Stimulated activated naive B cell treated with anti-CD40 and anti-IgM and Interleukin-4, amounts not matched to agents 10 μg/mL and 1 μg/mL and 100 μg/mL, for 72 hours (primary cell): ENCODE measurements at regions not wholly inside any gene's neighbourhood (a gene's known extent, or its start where the extent isn't known, plus 50 kb on each side); places are given as distances from the start of the nearest gene placed in this dataset.
"Not testable (repeated sequence)": the region's sequence is repeated elsewhere in the genome, so short reads cannot be mapped to it uniquely, and the experiment has no call there.

Source experiments
- ATAC-seq, 2 donors: fragments of 150-1000 bp; cut with Tn5 transposase; replicated peaks; 2 replicates each; pipeline ENCODE4 v1.10.0; 2021; ENCODE audit warnings: moderate library complexity in 1 of 2
- DNase-seq: peaks from one replicate; pipeline ENCODE4 v3.0.0; 2021
- H3K27ac Mint-ChIP-seq: one replicate; pipeline ENCODE4 v1.8.0; 2022; ENCODE audit warnings: mild to moderate bottlenecking, mixed read lengths
- H3K27me3 Mint-ChIP-seq, 2 donors: one replicate each; pipeline ENCODE4 v1.8.0; 2022; ENCODE audit warnings: mixed read lengths in 2 of 2
- H3K36me3 Mint-ChIP-seq, 2 donors: one replicate each; pipeline ENCODE4 v1.8.0; 2022; ENCODE audit warnings: mixed read lengths in 2 of 2, mild to moderate bottlenecking in 1 of 2
- H3K4me1 Mint-ChIP-seq, 2 donors: one replicate each; pipeline ENCODE4 v1.8.0; 2022; ENCODE audit warnings: mixed read lengths in 2 of 2, mild to moderate bottlenecking in 1 of 2
- H3K4me3 Mint-ChIP-seq, 2 donors: one replicate each; pipeline ENCODE4 v1.8.0; 2022; ENCODE audit warnings: mild to moderate bottlenecking in 2 of 2, mixed read lengths in 2 of 2, moderate library complexity in 1 of 2
- H3K9me3 Mint-ChIP-seq, 2 donors: one replicate each; pipeline ENCODE4 v1.8.0; 2022; ENCODE audit warnings: mixed read lengths in 2 of 2, mild to moderate bottlenecking in 1 of 2

- H3K9me3 Mint-ChIP-seq, result peaks cover 3% of the 10 kb centered on the region in 2 donors
These were observed 568.5 kb downstream of the IQCM start for GRCh38 chr4:149247164-149247563.

GRCh38 chr4:149245333-149245732, 570.3 kb downstream of the IQCM start:
- ATAC-seq, result no peak
- no peak for DNase-seq
- Mint-ChIP-seq H3K36me3 (no peaks in the 10 kb centered on the region), H3K9me3 (peaks cover 0 to 1% of the 10 kb centered on the region in 2 donors), H3K4me3 (no peak overlapping the region), H3K4me1 (no peaks in the 10 kb centered on the region), H3K27me3 (no peaks in the 10 kb centered on the region), H3K27ac (no peak overlapping the region)

More at GRCh38 chr4:149247164-149247563, 568.5 kb downstream of the IQCM start:
- Mint-ChIP-seq H3K4me1 (no peaks in the 10 kb centered on the region), H3K27me3 (no peaks in the 10 kb centered on the region), H3K4me3 (no peak overlapping the region), H3K36me3 (no peaks in the 10 kb centered on the region), H3K27ac (no peak overlapping the region)
- DNase-seq (no peak), ATAC-seq (no peak)

GRCh38 chr4:149238097-149238496, 577.5 kb downstream of the IQCM start:
- no peak overlapping the region for H3K4me3 Mint-ChIP-seq
- peaks cover 1% of the 10 kb centered on the region in 2 donors for H3K9me3 Mint-ChIP-seq
- H3K36me3 Mint-ChIP-seq, result no peaks in the 10 kb centered on the region
- DNase-seq (no peak), ATAC-seq (no peak)
- H3K27me3 Mint-ChIP-seq, result no peaks in the 10 kb centered on the region
- no peaks in the 10 kb centered on the region for H3K4me1 Mint-ChIP-seq
- H3K27ac Mint-ChIP-seq, result no peak overlapping the region

- ATAC-seq, result no peak
- no peak for DNase-seq
- Mint-ChIP-seq H3K27ac (no peak overlapping the region), H3K4me3 (no peak overlapping the region), H3K9me3 (peaks cover 5% of the 10 kb centered on the region in 2 donors), H3K36me3 (no peaks in the 10 kb centered on the region), H3K27me3 (no peaks in the 10 kb centered on the region), H3K4me1 (no peaks in the 10 kb centered on the region)
These were observed 580.8 kb downstream of the IQCM start for GRCh38 chr4:149234798-149235197.

GRCh38 chr4:149223659-149224058, 592.0 kb downstream of the IQCM start:
- H3K9me3 Mint-ChIP-seq, result peaks cover 16 to 21% of the 10 kb centered on the region in 2 donors
- no peaks in the 10 kb centered on the region for H3K27me3 Mint-ChIP-seq
- no peak overlapping the region for H3K27ac Mint-ChIP-seq
- no peaks in the 10 kb centered on the region for H3K4me1 Mint-ChIP-seq
- ATAC-seq (no peak), DNase-seq (no peak)
- no peak overlapping the region for H3K4me3 Mint-ChIP-seq
- no peaks in the 10 kb centered on the region for H3K36me3 Mint-ChIP-seq

GRCh38 chr4:149218672-149219071, 597.0 kb downstream of the IQCM start:
- Mint-ChIP-seq H3K27ac (no peak overlapping the region), H3K4me3 (no peak overlapping the region), H3K27me3 (no peaks in the 10 kb centered on the region), H3K36me3 (no peaks in the 10 kb centered on the region), H3K4me1 (no peaks in the 10 kb centered on the region), H3K9me3 (peaks cover 16 to 20% of the 10 kb centered on the region in 2 donors)
- ATAC-seq (no peak), DNase-seq (no peak)

GRCh38 chr4:149214301-149214700, 601.3 kb downstream of the IQCM start:
- Mint-ChIP-seq H3K27me3 (no peaks in the 10 kb centered on the region), H3K27ac (no peak overlapping the region), H3K4me3 (no peak overlapping the region), H3K9me3 (peaks cover 0 to 4% of the 10 kb centered on the region in 2 donors), H3K36me3 (no peaks in the 10 kb centered on the region), H3K4me1 (no peaks in the 10 kb centered on the region)
- no peak for DNase-seq
- no peak for ATAC-seq

- H3K36me3 Mint-ChIP-seq, result no peaks in the 10 kb centered on the region
- peaks cover 0 to 2% of the 10 kb centered on the region in 2 donors for H3K9me3 Mint-ChIP-seq
- no peak for DNase-seq
- no peaks in the 10 kb centered on the region for H3K27me3 Mint-ChIP-seq
- H3K4me3 Mint-ChIP-seq, result no peak overlapping the region
- ATAC-seq, result no peak
- no peak overlapping the region for H3K27ac Mint-ChIP-seq
- no peaks in the 10 kb centered on the region for H3K4me1 Mint-ChIP-seq
These were observed 603.8 kb downstream of the IQCM start for GRCh38 chr4:149211876-149212275.

- Mint-ChIP-seq H3K4me1 (no peaks in the 10 kb centered on the region), H3K27me3 (no peaks in the 10 kb centered on the region), H3K9me3 (no peaks in the 10 kb centered on the region), H3K4me3 (no peak overlapping the region), H3K36me3 (no peaks in the 10 kb centered on the region), H3K27ac (no peak overlapping the region)
- DNase-seq (no peak), ATAC-seq (no peak)
These were observed 612.2 kb downstream of the IQCM start for GRCh38 chr4:149203256-149204001.

- Mint-ChIP-seq H3K4me1 (no peaks in the 10 kb centered on the region), H3K9me3 (no peaks in the 10 kb centered on the region), H3K36me3 (no peaks in the 10 kb centered on the region), H3K27me3 (no peaks in the 10 kb centered on the region), H3K27ac (no peak overlapping the region), H3K4me3 (no peak overlapping the region)
- ATAC-seq (no peak), DNase-seq (no peak)
These were observed 613.5 kb downstream of the IQCM start for GRCh38 chr4:149202117-149202516.

- ATAC-seq (no peak), DNase-seq (no peak)
- Mint-ChIP-seq H3K27ac (no peak overlapping the region), H3K4me1 (no peaks in the 10 kb centered on the region), H3K4me3 (no peak overlapping the region), H3K27me3 (no peaks in the 10 kb centered on the region), H3K36me3 (no peaks in the 10 kb centered on the region), H3K9me3 (no peaks in the 10 kb centered on the region)
These were observed 616.0 kb downstream of the IQCM start for GRCh38 chr4:149199594-149199993.

- DNase-seq, result no peak
- Mint-ChIP-seq H3K36me3 (no peaks in the 10 kb centered on the region), H3K27me3 (no peaks in the 10 kb centered on the region), H3K27ac (no peak overlapping the region), H3K4me1 (no peaks in the 10 kb centered on the region), H3K9me3 (peaks cover 0 to 3% of the 10 kb centered on the region in 2 donors), H3K4me3 (no peak overlapping the region)
- ATAC-seq, result peak in 1 of 2 donors; percentile 21
These were observed 621.6 kb downstream of the IQCM start for GRCh38 chr4:149194061-149194460.

GRCh38 chr4:149187726-149188125, 627.9 kb downstream of the IQCM start:
- Mint-ChIP-seq H3K4me3 (no peak overlapping the region), H3K9me3 (peaks cover 0 to 3% of the 10 kb centered on the region in 2 donors), H3K36me3 (no peaks in the 10 kb centered on the region), H3K27ac (no peak overlapping the region), H3K27me3 (no peaks in the 10 kb centered on the region), H3K4me1 (no peaks in the 10 kb centered on the region)
- no peak for ATAC-seq
- no peak for DNase-seq

GRCh38 chr4:149183638-149184037, 632.0 kb downstream of the IQCM start:
- peaks cover 3 to 5% of the 10 kb centered on the region in 2 donors for H3K9me3 Mint-ChIP-seq
- no peak overlapping the region for H3K4me3 Mint-ChIP-seq
- no peaks in the 10 kb centered on the region for H3K36me3 Mint-ChIP-seq
- no peak overlapping the region for H3K27ac Mint-ChIP-seq
- DNase-seq (no peak), ATAC-seq (no peak)
- no peaks in the 10 kb centered on the region for H3K27me3 Mint-ChIP-seq
- H3K4me1 Mint-ChIP-seq, result no peaks in the 10 kb centered on the region

- not testable (repeated sequence) for H3K27ac Mint-ChIP-seq, DNase-seq, H3K4me3 Mint-ChIP-seq, H3K4me1 Mint-ChIP-seq, H3K36me3 Mint-ChIP-seq, H3K9me3 Mint-ChIP-seq, ATAC-seq, H3K27me3 Mint-ChIP-seq
These were observed 634.2 kb downstream of the IQCM start for GRCh38 chr4:149181459-149181858.
